H4 (cell line): ENCODE measurements at regions not wholly inside any gene's neighbourhood (a gene's known extent, or its start where the extent isn't known, plus 50 kb on each side); places are given as distances from the start of the nearest gene placed in this dataset.
A peak's percentile ranks its signal among the peaks of the same experiment; 100 is the strongest.
"Not testable (repeated sequence)": the region's sequence is repeated elsewhere in the genome, so short reads cannot be mapped to it uniquely, and the experiment has no call there.

Experiments used
- DNase-seq: peaks from one replicate; pipeline ENCODE4 v3.0.0-alpha.2; 2015; ENCODE audit warnings: low spot score

DNA sequence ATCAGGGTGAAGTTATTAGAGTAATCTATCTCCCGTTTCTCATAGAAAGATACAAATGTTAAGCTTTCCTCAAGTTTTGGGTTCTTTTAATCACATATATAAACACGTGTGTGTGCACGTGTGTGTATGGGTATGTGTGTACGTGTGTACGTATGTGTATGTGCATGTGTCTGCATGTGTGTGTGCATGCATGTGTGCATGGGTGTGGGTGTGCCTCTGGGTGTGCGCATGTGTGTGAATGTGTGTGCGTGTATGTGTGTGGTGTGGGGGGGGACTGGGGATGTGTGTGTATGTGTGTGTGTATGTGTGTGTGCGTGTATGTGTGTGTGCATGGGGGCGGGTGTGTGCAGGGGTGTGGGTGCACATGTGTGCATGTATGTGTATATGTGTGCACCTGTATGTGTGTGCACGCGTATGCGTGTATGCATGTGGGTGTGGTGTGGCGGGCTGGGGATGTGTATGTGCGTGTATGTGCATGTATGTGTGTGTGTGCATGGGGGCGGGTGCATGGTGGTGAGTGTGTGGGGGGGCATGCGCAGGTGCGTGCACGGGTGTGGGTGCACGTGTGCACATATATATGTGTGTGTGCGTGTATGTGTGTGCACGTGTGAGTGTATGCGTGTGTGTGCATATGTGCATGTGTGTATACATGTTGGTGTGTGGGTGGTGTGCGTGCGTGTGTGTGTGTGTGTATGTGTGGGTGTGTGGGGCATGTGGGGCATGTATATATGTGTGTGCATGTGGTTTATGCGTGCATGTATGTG is 304.0 kb downstream of the MBD2 start:
- DNase-seq: no peak

DNA sequence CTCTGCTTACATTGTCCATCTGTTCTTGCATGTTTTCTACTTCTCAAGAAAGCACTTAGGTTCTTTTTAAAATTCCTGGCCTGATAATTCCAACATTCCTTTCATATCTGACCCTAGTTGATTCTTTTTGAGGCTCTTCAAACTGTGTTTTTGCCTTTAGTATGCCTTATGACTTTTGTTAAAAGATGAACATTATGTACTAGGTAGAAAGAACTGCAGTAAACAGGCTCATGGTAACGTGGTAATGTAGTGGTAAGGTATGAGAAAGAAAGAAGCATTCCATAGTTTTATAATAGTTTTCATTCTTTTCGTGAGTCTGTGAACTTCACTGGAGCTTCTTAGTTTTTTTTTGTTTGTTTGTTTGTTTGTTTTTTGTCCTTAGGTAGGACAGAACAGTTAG is 306.4 kb downstream of the MBD2 start:
- no peak for DNase-seq

DNA sequence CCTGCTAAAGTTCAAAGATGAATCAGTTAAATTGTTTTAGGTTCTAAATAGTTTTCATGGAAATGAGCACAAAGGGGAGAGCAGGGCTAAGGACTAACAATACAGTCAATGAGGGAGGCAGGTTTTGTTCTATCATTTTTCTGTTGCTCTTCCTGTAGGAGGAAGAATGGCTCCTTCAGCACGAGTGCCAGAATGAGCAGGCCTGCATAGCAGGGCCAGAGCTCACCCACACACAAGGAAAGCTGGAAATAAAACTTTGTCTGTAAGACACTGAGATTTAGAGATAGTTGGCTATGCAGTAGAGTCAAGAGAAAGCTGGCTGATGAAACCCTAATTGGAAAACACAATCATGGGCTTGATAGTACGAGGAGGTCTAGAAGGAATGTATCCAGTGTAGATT is 313.3 kb downstream of the MBD2 start:
- DNase-seq: no peak

DNA sequence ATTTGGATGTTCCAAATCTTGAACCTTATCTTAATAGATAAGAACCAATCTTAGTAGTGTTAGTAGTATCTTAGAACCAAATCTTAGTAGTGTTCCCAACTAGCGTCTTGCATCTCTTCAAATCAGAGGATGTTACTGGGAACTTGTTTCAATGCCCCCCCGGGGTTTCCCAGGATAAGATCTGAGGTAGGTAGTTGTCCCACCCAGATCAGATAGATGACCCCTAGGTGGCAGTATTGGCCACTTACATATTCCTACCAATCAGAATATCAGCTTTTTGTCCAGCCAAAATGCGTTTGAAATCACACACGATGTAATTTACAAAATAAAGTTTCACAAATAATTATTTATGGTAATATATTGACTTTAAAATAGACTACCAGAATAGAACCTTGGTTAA is 314.8 kb downstream of the MBD2 start:
- peak; percentile 10 for DNase-seq

DNA sequence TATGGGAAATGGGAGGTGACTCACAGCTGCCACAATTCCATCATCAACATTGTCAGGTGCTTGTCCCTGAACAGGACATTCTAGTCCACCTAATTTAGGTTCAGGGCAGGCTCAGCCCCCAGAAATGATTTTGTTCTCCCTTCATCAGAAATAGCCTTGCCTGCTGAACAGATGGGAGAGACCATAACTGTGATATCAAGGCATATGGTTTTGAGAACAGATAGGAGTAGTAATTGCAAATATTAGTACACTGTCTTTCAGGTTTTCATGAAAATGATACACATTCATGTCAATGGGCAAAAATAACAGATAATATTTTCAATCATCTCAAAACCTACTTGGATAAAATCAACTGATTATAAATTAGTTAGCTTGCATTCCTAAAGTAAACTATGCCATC is 316.5 kb downstream of the MBD2 start:
- DNase-seq: no peak

DNA sequence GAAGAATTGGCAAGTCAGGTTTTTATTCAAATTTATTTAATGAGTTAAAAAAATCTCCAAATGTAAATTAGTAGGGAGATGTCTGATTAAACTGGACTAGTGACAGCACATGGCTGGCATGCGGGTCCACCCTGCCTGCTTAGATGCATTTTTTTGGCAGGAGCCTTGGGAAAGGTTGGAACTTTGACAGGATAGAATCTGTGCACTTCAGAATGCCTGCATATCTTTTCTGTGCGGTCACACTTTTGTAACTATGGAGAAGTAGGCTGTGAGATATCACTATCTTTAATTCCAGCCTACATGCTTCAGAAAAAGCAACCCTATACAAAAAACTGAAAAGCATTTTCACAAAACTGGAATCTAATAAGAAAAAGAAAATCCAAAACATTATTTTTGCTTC is 317.8 kb downstream of the MBD2 start:
- DNase-seq: no peak

DNA sequence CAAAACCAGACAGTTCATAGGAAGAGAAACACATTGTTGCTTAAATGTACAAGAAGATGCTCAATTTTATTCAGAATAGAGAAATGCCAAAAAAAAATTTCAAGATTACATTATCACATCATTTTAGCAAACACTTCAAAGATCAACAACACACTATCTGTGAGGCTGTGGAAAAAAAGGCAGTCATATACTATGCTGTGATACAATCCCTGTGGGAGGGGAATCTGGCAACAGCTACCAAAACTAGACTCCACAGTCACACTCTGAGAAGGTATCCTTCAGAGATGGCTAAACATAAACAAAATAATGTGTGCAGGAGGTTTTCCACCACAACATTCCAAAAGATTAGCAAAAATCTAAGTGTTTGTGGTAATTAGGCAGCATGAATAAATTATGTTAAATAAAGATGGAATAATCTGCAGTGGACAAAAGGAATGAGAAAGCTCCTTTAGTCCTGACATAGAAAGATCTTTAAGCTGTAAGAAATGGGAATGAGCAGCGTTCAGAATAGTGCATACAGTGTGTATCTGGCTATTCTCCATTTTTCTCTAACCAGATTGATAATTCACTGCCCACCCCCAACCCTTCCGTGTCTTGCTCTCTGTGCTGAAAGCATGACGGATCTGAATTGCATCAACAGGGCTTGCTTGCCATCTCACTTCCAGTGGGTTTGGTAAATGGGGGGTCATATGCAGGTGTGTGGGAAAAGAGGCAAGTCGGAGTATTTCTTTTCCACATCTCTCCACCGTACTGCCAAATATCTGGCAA is 329.6 kb downstream of the MBD2 start:
- no peak for DNase-seq

DNA sequence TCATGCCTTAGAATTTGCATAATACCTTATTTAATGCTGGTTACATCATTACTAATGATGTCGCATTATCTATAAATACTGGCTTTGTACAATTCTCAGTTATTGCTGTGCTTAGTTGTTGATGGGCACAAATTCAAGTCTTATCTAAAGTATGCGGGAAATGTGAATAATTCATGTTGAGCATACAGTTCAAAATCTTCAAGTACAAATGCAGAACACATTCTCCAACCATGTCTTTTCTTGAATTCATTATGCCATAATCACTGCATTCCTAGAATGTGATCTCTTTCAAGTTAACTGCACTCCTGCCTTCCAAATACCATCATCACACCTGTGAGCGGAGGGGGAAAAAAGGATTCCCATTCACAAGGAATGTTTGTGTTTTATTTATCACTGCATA is 337.0 kb downstream of the MBD2 start:
- DNase-seq: no peak

DNA sequence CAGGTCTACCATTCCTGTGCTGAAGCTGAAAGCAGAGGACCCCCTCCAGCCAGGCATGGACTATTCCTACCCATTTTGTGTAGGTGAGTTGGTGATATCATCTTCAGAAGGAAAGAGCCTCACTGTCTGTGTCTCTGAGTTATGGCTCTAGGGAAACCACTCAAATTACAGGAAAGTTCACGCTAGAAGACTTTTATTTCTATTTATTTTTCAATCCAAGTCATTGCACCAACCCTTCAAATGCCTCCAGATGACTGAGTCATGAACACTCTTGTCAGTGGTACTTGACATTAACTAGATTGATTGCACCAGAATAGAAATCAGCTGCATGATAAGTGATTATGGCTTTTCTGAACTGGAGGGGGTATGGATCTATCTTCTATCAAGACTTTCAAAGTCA is 338.4 kb downstream of the MBD2 start:
- no peak for DNase-seq

DNA sequence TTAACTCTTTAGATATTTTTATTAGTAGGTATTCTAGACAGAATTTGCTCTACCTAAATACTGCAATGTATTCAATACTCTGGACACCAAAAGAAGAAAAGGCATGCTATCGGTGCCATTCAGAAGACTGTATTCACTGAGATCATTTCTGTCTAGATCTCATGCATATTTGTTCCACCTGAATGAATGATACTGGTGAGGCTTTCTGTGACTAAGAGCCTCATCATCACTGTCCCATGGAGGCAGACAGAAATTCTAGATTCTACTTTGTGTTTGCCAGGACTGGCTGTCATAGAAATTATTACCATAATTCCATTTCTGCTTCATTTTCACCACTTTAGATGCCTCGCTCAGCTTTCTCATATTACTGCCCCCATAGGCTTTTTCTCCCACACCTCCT is 340.7 kb downstream of the MBD2 start:
- no peak for DNase-seq

DNA sequence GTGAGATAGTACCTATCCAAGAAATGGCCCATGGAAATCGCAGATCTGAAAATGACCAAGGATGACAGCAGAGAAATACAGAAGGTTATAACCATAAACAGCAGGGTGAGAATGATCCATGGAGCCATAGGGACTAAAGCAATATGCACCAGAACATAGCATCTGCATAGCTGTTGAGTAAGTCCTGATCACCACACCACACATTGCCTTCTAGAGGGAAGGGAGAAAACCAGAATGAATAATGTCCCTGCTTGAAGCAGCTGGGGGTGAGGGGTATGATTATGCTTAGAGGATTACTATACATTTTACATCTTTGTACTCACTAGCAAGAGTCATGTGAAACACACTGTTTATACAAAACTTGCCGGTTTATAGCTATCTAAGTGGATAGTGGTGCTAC is 350.4 kb downstream of the MBD2 start:
- no peak for DNase-seq

DNA sequence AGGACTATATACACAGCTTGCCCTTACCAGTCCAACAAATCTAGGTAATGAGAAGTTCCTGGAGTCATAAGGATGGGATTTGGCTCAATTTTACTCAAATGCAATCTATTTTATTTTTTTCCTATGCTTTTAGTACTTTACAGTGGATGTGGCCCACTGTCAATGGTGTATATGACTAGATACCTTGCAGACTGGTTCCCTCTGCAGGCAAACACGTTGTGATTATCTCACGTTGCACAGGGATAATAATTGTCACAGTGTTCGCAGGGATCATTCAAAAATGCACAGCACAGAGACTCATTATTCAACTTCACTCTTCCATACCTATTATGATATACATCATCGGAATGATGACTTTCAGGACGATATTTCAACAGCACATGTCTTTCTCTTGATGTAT is 359.7 kb downstream of the MBD2 start:
- no peak for DNase-seq

DNA sequence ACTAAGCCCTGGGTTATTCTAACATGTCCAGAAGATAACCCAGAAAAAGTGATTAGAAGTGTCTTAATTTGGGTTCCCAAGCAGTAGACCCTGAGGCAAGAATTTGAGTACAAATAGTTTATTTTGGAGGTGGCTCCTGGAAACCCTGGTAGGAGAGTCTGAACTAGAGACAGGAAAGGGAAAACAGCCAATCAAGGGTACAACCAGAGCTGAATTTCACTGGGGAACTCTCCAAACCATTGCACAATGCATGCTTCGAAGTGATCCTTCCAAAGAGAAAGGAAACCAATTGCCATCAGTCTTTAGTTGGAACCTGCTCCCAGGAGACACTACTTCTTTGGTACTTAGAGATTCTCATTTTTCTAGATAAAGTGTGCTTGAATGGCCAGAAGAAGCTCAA is 361.5 kb downstream of the MBD2 start:
- DNase-seq: no peak

DNA sequence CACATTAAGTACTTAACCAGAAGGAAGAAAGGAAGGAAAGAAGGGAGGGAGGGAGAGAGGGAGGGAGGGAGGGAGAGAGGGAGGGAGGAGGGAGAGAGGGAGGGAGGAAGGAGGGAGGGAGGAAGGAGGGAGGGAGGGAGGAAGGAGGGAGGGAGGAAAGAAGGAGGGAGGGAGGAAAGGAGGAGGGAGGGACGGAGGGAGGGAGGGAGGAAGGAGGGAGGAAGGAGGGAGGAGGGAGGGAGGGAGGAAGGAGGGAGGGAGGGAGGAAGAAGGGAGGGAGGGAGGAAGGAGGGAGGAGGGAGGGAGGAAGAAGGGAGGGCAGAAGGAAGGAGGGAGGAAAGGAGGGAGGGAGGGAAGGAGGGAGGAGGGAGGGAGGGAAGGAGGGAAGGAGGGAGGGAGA is 363.3 kb downstream of the MBD2 start:
- DNase-seq: no peak

DNA sequence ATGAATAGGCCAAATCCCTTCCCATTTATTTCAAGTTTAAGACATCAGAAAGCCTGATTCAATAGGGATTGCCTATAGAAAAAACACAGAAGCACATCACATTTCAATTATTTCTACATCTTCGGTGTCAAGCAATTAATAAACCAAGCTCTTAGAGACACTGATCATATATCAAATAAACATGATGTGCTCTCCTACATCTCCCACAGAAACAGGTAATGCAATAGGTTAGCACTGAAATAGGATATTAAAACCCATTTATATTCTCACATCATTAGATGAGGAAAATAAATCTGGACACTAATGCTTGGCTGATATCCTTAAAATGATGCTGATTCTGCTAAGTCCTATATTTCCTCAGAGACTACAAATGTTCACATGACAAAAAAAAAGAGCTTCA is 364.7 kb downstream of the MBD2 start:
- no peak for DNase-seq

DNA sequence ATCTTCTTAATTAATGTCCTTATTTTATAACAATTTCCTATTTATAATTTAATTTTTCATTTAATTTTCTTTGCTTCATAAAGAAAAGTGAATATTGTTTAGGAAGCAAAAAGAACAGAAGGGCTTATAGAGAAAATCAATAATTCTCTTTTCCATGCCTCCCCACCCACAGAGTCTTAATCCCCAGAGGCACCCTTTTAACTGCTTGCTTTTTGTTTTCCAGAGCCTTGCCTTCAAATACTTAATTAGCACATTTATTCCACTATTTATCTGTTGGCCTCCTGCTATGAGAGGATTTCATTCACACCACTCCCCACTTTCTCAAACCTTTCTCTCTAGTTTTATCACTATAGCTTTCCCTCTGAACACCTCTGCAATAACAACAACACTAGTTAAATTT is 373.6 kb downstream of the MBD2 start:
- DNase-seq: no peak

DNA sequence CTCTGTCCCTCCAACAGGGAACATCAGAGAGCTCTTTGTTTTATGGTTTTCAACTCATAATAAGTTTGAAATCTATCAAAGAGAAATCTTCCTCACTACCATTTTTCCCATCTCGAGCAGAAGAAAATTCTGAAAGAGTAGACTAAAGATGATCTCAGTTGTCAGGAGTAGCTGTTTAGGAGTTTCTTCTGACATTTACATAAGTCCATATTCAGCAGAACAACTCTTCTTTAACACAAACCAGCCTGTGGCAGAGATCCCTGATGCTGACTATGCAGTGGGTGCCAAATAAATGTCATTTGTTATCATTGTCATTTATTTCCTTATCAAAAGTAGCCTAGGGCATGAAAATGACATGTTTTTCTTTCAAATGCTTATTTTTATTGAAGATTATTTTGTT is 380.7 kb downstream of the MBD2 start:
- no peak for DNase-seq

DNA sequence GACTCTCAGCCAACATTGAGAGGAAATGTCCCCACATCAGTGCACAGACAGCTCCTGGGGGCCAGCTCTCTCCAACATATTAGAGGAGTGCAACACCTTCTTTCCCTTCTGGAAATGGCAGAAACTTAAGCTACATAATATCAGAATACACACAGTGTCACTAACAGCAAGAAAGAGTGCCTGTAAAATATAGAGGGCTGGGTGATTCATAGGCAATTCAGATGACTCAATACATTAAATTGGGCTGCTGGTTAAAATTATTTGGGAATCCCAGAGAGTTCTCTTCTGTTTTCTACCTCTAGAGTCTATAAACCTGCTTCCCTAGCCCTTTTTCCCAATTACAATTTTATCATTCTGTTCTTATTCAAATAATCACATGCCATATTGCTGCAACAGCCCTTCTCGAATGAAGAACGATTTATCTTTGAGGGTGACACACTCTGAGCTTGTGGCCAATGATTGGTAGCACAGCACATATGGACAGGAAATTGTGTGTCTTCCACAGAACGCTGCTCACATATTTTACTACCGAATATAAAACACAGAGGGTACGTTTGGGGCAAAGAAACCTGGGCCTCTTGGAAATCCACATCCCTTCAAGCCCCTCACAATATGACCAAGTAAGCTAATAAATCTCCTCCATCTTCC is 381.2 kb downstream of the MBD2 start:
- no peak for DNase-seq

DNA sequence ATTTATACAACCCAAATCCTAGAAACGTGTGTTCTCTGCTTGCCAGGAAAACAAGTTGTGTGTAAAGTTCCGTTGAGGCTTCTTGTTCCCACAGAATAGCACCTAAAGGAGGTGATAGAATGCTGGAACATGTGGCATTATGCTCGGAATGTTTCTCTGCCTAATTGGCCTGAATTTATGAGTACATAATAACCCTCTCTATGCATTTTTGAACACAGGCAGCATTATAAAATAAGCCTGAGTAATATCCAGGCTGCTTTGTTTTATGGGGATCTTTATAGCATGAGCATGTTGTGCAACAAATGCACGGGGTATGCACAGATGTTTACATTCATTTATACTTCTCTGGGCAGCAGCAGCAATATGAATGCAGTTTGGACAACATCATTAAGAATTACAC is 385.7 kb downstream of the MBD2 start:
- no peak for DNase-seq

DNA sequence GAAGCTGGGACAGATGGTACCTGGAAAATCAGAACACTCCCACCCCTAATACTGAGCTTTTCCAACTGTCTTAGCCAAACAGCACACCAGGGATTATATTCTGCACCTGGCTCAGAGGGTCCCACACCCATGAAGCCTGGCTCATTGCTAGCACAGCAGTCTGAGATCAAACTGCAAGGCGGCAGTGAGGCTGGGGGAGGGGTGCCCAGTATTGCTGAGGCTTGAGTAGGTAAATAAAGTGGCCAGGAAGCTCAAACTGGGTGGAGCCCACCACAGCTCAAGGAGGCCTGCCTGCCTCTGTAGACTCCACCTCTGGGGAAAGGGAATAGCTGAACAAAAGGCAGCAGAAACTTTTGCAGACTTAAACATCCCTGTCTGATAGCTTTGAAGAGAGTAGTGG is 403.3 kb downstream of the MBD2 start:
- DNase-seq: not testable (repeated sequence)

DNA sequence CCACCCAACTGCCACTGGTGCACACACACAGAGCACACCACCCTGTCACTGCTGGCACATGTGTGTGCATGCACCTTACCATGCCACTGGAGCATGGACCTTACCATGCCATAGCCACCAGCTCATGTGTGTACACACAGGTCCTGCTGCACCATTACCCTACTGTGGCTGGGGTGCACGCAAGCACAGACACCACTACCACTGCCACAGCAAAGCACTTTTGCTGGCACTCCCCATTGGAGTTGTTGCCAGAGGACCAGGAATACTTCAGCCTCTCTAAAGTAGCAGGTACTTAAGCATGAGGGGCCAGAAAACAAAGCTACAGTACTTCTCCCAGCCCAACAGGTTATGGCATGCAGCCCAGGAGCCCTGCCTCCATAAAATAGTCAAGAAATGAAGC is 404.8 kb downstream of the MBD2 start:
- DNase-seq: no peak

DNA sequence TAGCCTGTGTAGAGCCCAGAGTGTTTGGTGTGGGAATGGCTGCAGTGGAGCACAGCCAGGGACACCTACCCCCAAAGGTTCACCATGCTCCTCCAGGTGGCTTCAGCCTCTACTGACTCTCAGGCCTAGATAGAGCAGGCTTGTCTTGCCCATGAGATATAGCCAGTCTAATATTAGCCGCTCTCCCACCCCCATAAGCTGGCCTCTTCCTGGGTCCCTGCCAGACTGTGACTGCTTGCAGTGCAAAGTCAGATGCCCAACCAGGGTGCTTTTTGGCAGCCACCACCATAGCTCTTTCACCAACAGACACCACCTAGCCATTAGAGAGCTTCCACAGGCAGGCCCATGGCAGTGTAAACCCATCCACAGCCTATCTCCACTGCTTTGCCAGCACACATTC is 405.3 kb downstream of the MBD2 start:
- no peak for DNase-seq
